GM23338 (cell line): ENCODE measurements at regions not wholly inside any gene's neighbourhood (a gene's known extent, or its start where the extent isn't known, plus 50 kb on each side); places are given as distances from the start of the nearest gene placed in this dataset.

Experiments used
- ATAC-seq: fragments of 200-7000 bp; cut with Tn5 transposase; 3 replicates; pipeline ENCODE4 v1.9.1; 2020
- DNase-seq: peaks from one replicate; pipeline ENCODE4 v3.0.0-alpha.2; 2015; ENCODE audit warnings: low spot score
- H2AFZ ChIP-seq: fragments of 200-600 bp; sonication (generic); 2 replicates; pipeline ENCODE4 v1.8.0; 2016; ENCODE audit warnings: antibody characterized with exemption, mild to moderate bottlenecking, moderate library complexity
- H3F3A ChIP-seq: fragments of 200-600 bp; sonication (generic); replicated peaks from 2 replicates; pipeline ENCODE4 v1.8.0; 2017; ENCODE audit warnings: antibody characterized with exemption, mixed run types, low read depth
- H3K27ac ChIP-seq: fragments of 200-600 bp; sonication (generic); 2 replicates; pipeline ENCODE4 v1.6.1; 2016; ENCODE audit warnings: low read depth
- H3K27me3 ChIP-seq: fragments of 200-600 bp; sonication (generic); 2 replicates; pipeline ENCODE4 v1.8.0; 2016; ENCODE audit warnings: mild to moderate bottlenecking, mixed run types, moderate library complexity; ENCODE audit not compliant: insufficient read depth
- H3K36me3 ChIP-seq: fragments of 200-600 bp; sonication (generic); 2 replicates; pipeline ENCODE4 v1.8.0; 2016; ENCODE audit warnings: mild to moderate bottlenecking; ENCODE audit not compliant: insufficient read depth
- H3K4me1 ChIP-seq: fragments of 200-600 bp; sonication (generic); 2 replicates; pipeline ENCODE4 v1.8.0; 2016; ENCODE audit warnings: mild to moderate bottlenecking, moderate library complexity; ENCODE audit not compliant: insufficient read depth
- H3K4me2 ChIP-seq: fragments of 200-600 bp; sonication (generic); 2 replicates; pipeline ENCODE4 v1.7.1; 2017; ENCODE audit warnings: mixed run types
- H3K4me3 ChIP-seq: fragments of 200-600 bp; sonication (generic); 2 replicates; pipeline ENCODE4 v1.6.1; 2016; ENCODE audit warnings: mixed run types
- H3K79me2 ChIP-seq: fragments of 200-600 bp; sonication (generic); replicated peaks from 2 replicates; pipeline ENCODE4 v1.8.0; 2017; ENCODE audit warnings: mild to moderate bottlenecking; ENCODE audit not compliant: insufficient read depth
- H3K9me2 ChIP-seq: fragments of 200-600 bp; sonication (generic); 2 replicates; pipeline ENCODE4 v1.8.0; 2017; ENCODE audit not compliant: insufficient read depth
- H4K20me1 ChIP-seq: fragments of 200-600 bp; sonication (generic); replicated peaks from 2 replicates; pipeline ENCODE4 v1.8.0; 2017; ENCODE audit warnings: mild to moderate bottlenecking; ENCODE audit not compliant: insufficient read depth
- H3K27ac Mint-ChIP-seq: 2 replicates; pipeline ENCODE4 v1.8.0; 2020; ENCODE audit warnings: inconsistent platforms, mild to moderate bottlenecking, moderate library complexity, mixed read lengths
- H3K27me3 Mint-ChIP-seq: 3 replicates; pipeline ENCODE4 v1.8.0; 2022; ENCODE audit warnings: low read depth, mild to moderate bottlenecking, moderate library complexity, mixed read lengths, inconsistent platforms; ENCODE audit not compliant: insufficient read depth, poor library complexity
- H3K36me3 Mint-ChIP-seq: 3 replicates; pipeline ENCODE4 v1.8.0; 2021; ENCODE audit warnings: low read depth, mild to moderate bottlenecking, inconsistent platforms, moderate library complexity, mixed read lengths
- H3K4me1 Mint-ChIP-seq: 3 replicates; pipeline ENCODE4 v1.8.0; 2020; ENCODE audit warnings: mild to moderate bottlenecking, inconsistent platforms, mixed read lengths
- H3K4me3 Mint-ChIP-seq: 3 replicates; pipeline ENCODE4 v1.8.0; 2021; ENCODE audit warnings: moderate library complexity, mild to moderate bottlenecking, inconsistent platforms, mixed read lengths
- H3K9me3 Mint-ChIP-seq: 3 replicates; pipeline ENCODE4 v1.8.0; 2020; ENCODE audit warnings: moderate library complexity, mild to moderate bottlenecking, inconsistent platforms, mixed read lengths
- CREB1 ChIP-seq: fragments of 250-450 bp; sonication (Bioruptor Pico); IDR thresholded peaks from 2 replicates; pipeline ENCODE4 v1.5.0; 2020; ENCODE audit warnings: low read depth, mild to moderate bottlenecking, moderate library complexity
- EZH2 ChIP-seq: fragments of 200-600 bp; sonication (generic); IDR thresholded peaks from one replicate; pipeline ENCODE4 v1.8.0; 2017; ENCODE audit warnings: antibody characterized with exemption, mild to moderate bottlenecking, low read depth; ENCODE audit not compliant: unreplicated experiment
- EZH2phosphoT487 ChIP-seq: fragments of 200-600 bp; sonication (generic); IDR thresholded peaks from one replicate; pipeline ENCODE4 v1.8.1; 2018; ENCODE audit warnings: antibody characterized with exemption; ENCODE audit not compliant: unreplicated experiment
- POLR2AphosphoS5 ChIP-seq: IDR thresholded peaks from 2 replicates; pipeline ENCODE4 v1.6.1; 2016; ENCODE audit warnings: antibody characterized with exemption, low read depth
- ZNF331 ChIP-seq: fragments of 250-450 bp; sonication (Bioruptor Pico); IDR thresholded peaks from 2 replicates; pipeline ENCODE4 v1.5.0; 2020; ENCODE audit warnings: low read depth, mild to moderate bottlenecking, moderate library complexity
- TF ChIP-seq, protein P1 (sequence below), 2 experiments: fragments of 200-600 bp in 1 of 2; sonication (generic) in 1 of 2; conservative IDR thresholded peaks; 2 replicates each; pipeline versions ENCODE4 v1.5.1 to v1.6.1; 2016 to 2017; ENCODE audit warnings: antibody characterized with exemption in 2 of 2, low read depth in 2 of 2, mild to moderate bottlenecking in 2 of 2, moderate library complexity in 1 of 2
- TF ChIP-seq, protein P2 (sequence below): fragments of 250-450 bp; sonication (Bioruptor Pico); IDR thresholded peaks from 2 replicates; pipeline ENCODE4 v1.5.0; 2020; ENCODE audit warnings: mild to moderate bottlenecking, moderate library complexity

DNA sequence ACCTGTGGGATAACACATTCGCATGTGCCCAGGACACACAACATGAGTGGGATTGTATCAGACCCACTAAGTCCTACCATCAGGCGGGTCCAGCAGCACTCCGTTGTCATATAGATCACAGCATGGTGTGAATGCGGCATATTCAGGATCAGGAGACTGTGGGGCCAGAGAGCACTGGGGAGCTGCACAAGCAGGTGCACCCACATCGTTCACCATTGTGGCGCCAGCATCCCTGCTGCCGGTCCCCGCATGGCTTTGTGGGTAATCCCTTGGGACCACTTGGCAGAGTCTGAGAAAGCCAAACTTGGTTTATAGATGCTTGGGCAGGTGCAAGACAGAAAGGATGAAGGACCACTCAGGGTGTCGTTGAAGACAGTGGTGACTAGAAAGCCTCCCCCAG is 201.6 kb upstream of the B3GAT1 start (continued):
- TF ChIP-seq, protein P1, sequence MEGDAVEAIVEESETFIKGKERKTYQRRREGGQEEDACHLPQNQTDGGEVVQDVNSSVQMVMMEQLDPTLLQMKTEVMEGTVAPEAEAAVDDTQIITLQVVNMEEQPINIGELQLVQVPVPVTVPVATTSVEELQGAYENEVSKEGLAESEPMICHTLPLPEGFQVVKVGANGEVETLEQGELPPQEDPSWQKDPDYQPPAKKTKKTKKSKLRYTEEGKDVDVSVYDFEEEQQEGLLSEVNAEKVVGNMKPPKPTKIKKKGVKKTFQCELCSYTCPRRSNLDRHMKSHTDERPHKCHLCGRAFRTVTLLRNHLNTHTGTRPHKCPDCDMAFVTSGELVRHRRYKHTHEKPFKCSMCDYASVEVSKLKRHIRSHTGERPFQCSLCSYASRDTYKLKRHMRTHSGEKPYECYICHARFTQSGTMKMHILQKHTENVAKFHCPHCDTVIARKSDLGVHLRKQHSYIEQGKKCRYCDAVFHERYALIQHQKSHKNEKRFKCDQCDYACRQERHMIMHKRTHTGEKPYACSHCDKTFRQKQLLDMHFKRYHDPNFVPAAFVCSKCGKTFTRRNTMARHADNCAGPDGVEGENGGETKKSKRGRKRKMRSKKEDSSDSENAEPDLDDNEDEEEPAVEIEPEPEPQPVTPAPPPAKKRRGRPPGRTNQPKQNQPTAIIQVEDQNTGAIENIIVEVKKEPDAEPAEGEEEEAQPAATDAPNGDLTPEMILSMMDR (conservative IDR thresholded peaks at IDR 0.05; ENCODE audit: low read depth in 2 of 2) = no peak
- TF ChIP-seq CREB1 (CRISPR knock-in tag) (no peak), ZNF331 (no peak), EZH2phosphoT487 (no peak), POLR2AphosphoS5 (no peak)
- TF ChIP-seq, protein P2, sequence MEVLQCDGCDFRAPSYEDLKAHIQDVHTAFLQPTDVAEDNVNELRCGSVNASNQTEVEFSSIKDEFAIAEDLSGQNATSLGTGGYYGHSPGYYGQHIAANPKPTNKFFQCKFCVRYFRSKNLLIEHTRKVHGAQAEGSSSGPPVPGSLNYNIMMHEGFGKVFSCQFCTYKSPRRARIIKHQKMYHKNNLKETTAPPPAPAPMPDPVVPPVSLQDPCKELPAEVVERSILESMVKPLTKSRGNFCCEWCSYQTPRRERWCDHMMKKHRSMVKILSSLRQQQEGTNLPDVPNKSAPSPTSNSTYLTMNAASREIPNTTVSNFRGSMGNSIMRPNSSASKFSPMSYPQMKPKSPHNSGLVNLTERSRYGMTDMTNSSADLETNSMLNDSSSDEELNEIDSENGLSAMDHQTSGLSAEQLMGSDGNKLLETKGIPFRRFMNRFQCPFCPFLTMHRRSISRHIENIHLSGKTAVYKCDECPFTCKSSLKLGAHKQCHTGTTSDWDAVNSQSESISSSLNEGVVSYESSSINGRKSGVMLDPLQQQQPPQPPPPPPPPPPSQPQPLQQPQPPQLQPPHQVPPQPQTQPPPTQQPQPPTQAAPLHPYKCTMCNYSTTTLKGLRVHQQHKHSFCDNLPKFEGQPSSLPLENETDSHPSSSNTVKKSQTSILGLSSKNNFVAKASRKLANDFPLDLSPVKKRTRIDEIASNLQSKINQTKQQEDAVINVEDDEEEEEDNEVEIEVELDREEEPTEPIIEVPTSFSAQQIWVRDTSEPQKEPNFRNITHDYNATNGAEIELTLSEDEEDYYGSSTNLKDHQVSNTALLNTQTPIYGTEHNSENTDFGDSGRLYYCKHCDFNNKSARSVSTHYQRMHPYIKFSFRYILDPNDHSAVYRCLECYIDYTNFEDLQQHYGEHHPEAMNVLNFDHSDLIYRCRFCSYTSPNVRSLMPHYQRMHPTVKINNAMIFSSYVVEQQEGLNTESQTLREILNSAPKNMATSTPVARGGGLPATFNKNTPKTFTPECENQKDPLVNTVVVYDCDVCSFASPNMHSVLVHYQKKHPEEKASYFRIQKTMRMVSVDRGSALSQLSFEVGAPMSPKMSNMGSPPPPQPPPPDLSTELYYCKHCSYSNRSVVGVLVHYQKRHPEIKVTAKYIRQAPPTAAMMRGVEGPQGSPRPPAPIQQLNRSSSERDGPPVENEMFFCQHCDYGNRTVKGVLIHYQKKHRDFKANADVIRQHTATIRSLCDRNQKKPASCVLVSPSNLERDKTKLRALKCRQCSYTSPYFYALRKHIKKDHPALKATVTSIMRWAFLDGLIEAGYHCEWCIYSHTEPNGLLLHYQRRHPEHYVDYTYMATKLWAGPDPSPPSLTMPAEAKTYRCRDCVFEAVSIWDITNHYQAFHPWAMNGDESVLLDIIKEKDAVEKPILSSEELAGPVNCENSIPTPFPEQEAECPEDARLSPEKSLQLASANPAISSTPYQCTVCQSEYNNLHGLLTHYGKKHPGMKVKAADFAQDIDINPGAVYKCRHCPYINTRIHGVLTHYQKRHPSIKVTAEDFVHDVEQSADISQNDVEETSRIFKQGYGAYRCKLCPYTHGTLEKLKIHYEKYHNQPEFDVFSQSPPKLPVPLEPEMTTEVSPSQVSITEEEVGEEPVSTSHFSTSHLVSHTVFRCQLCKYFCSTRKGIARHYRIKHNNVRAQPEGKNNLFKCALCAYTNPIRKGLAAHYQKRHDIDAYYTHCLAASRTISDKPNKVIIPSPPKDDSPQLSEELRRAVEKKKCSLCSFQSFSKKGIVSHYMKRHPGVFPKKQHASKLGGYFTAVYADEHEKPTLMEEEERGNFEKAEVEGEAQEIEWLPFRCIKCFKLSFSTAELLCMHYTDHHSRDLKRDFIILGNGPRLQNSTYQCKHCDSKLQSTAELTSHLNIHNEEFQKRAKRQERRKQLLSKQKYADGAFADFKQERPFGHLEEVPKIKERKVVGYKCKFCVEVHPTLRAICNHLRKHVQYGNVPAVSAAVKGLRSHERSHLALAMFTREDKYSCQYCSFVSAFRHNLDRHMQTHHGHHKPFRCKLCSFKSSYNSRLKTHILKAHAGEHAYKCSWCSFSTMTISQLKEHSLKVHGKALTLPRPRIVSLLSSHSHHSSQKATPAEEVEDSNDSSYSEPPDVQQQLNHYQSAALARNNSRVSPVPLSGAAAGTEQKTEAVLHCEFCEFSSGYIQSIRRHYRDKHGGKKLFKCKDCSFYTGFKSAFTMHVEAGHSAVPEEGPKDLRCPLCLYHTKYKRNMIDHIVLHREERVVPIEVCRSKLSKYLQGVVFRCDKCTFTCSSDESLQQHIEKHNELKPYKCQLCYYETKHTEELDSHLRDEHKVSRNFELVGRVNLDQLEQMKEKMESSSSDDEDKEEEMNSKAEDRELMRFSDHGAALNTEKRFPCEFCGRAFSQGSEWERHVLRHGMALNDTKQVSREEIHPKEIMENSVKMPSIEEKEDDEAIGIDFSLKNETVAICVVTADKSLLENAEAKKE = no peak

DNA sequence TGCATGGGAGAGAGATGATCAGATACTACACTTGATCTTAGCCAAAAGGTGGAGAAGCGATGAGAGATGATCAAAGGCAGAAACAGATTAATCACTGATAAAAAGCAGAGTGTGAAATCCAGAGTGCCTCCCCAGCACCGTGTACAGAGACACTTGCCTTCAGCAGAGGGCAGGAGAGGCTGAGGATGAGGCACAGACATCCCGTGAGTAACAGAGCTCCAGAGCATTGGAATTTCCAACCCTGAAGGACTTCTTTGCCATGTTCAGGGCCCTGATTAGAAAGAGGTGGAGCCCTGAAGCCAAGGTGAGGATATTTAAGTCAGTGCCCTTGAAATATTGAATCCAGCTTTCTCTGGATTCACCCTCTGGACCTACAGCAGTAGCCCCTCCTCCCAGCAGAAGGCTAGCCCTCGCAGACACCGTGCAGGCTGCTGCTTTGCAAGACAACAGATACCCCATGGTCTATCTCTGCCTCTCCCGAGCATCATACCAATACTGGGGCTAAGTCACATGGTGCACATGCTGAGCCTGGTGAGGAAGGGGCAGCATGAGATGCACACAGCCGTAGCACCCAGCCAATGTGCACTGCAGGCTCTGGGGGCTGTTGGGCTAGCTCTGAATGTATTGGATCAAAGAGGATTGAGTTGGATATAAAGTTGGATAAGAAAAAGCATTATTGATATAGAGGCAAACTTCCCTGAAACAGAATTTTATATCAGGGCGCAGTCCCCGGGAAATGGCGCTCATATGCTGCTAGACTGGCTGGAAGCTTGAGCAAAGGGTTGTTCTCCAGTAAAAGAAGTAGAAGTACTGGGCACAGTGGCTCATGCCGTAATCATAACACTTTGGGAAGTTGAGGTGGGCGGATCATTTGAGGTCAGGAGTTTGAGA is 200.3 kb upstream of the B3GAT1 start:
- peaks cover 11% of the 10 kb centered on the region for H3K27me3 Mint-ChIP-seq
- Histone ChIP-seq H2AFZ (no peak overlapping the region), H3K4me2 (no peak overlapping the region), H3K27ac (no peak overlapping the region), H3K4me3 (no peak overlapping the region), H3K4me1 (no peaks in the 10 kb centered on the region), H3F3A (no peaks in the 10 kb centered on the region), H3K27me3 (no peaks in the 10 kb centered on the region), H3K36me3 (no peaks in the 10 kb centered on the region), H3K9me2 (no peaks in the 10 kb centered on the region), H4K20me1 (no peaks in the 10 kb centered on the region), H3K79me2 (no peaks in the 10 kb centered on the region)
- no peak overlapping the region for H3K4me3 Mint-ChIP-seq
- H3K4me1 Mint-ChIP-seq = peaks cover 12% of the 10 kb centered on the region
- no peaks in the 10 kb centered on the region; the same call in 2 of the 3 replicates for H3K9me3 Mint-ChIP-seq
- no peak overlapping the region for H3K27ac Mint-ChIP-seq
- no peaks in the 10 kb centered on the region for H3K36me3 Mint-ChIP-seq
- no peak for DNase-seq
- peak; percentile 39; the same call in 2 of the 3 replicates for ATAC-seq
- TF ChIP-seq EZH2 = no peak
